OCI-LY7 (cell line): ENCODE measurements at regions not wholly inside any gene's neighbourhood (a gene's known extent, or its start where the extent isn't known, plus 50 kb on each side); places are given as distances from the start of the nearest gene placed in this dataset.
"Not testable (repeated sequence)": the region's sequence is repeated elsewhere in the genome, so short reads cannot be mapped to it uniquely, and the experiment has no call there.

Source experiments
- BruUV-seq: library from RNA; stranded (reverse); fragments of 400-500 nt; replicated peaks from 2 replicates; lab custom pipeline; 2021; lab: Mats Ljungman, UMichigan
- CTCF ChIA-PET: fragments of 300-600 bp; sonication (Branson Sonifier 250); formaldehyde crosslinking; loops from one replicate; lab custom pipeline; 2022; ENCODE audit warnings: antibody characterized with exemption; ENCODE audit not compliant: unreplicated experiment; lab: Charles Lee
- POLR2A ChIA-PET: fragments of 300-600 bp; sonication (Branson Sonifier 250); formaldehyde crosslinking; loops from one replicate; lab custom pipeline; 2022; ENCODE audit warnings: antibody characterized with exemption; lab: Charles Lee
- DNase-seq: peaks from one replicate; pipeline ENCODE4 v3.0.0-alpha.2; 2015; ENCODE audit warnings: low spot score
- H2AFZ ChIP-seq: fragments of 200-600 bp; sonication (generic), shearing (Covaris generic); 2 replicates; pipeline ENCODE4 v1.6.1; 2014; ENCODE audit warnings: mild to moderate bottlenecking, antibody characterized with exemption, low read length, moderate library complexity
- H3K27ac ChIP-seq: fragments of 200-600 bp; sonication (generic); 2 replicates; pipeline ENCODE4 v1.5.1; 2014; ENCODE audit warnings: mixed run types, low read depth, mild to moderate bottlenecking, moderate library complexity, low read length, inconsistent platforms; ENCODE audit not compliant: poor library complexity, severe bottlenecking
- H3K36me3 ChIP-seq: fragments of 200-600 bp; sonication (generic); 2 replicates; pipeline ENCODE4 v1.6.1; 2014; ENCODE audit warnings: mild to moderate bottlenecking, antibody characterized with exemption, low read length, moderate library complexity, mixed read lengths; ENCODE audit not compliant: insufficient read depth
- H3K4me1 ChIP-seq: fragments of 200-600 bp; sonication (generic); 2 replicates; pipeline ENCODE4 v1.5.1; 2014; ENCODE audit warnings: mild to moderate bottlenecking, low read length; ENCODE audit not compliant: insufficient read depth, poor library complexity, severe bottlenecking
- H3K4me2 ChIP-seq: fragments of 200-600 bp; sonication (generic); 2 replicates; pipeline ENCODE4 v1.6.1; 2014; ENCODE audit warnings: mild to moderate bottlenecking, low read length
- H3K4me3 ChIP-seq: fragments of 200-600 bp; sonication (generic); 2 replicates; pipeline ENCODE4 v1.5.1; 2014; ENCODE audit warnings: mild to moderate bottlenecking, low read depth, low read length; ENCODE audit not compliant: poor library complexity, severe bottlenecking
- H3K79me2 ChIP-seq: fragments of 200-600 bp; sonication (generic); 2 replicates; pipeline ENCODE4 v1.6.1; 2016; ENCODE audit warnings: low read depth, mild to moderate bottlenecking, low read length, moderate library complexity, mixed read lengths; ENCODE audit not compliant: insufficient read depth
- H3K9me2 ChIP-seq: fragments of 200-600 bp; sonication (generic); 2 replicates; pipeline ENCODE4 v1.6.1; 2016; ENCODE audit warnings: mild to moderate bottlenecking, low read length, mixed read lengths; ENCODE audit not compliant: insufficient read depth
- H3K9me3 ChIP-seq: fragments of 200-600 bp; sonication (generic); 2 replicates; pipeline ENCODE4 v1.6.1; 2014; ENCODE audit warnings: mild to moderate bottlenecking, mixed run types, low read length, mixed read lengths
- H4K20me1 ChIP-seq: fragments of 200-600 bp; sonication (generic); 2 replicates; pipeline ENCODE4 v1.6.1; 2014; ENCODE audit warnings: mild to moderate bottlenecking, antibody characterized with exemption, low read length, moderate library complexity, mixed read lengths; ENCODE audit not compliant: insufficient read depth
- CTCF ChIP-seq: fragments of 200-600 bp; sonication (generic); conservative IDR thresholded peaks from 2 replicates; pipeline ENCODE4 v1.5.1; 2014; ENCODE audit warnings: mild to moderate bottlenecking, antibody characterized with exemption, low read length, moderate library complexity, mixed read lengths
- EZH2phosphoT487 ChIP-seq: fragments of 200-600 bp; sonication (generic); IDR thresholded peaks from 2 replicates; pipeline ENCODE4 v1.6.1; 2018; ENCODE audit warnings: low read depth, borderline replicate concordance, mild to moderate bottlenecking, mixed run types, antibody characterized with exemption, low read length, moderate library complexity, mixed read lengths
- intact Hi-C: fragments of 100-400 bp; cut with micrococcal nuclease; formaldehyde crosslinking; loops from one replicate; pipeline ENCODE4 v1.10.0; 2022; ENCODE audit not compliant: unreplicated experiment

GRCh38 chr17:12231355-12231682 is 210.6 kb downstream of the MAP2K4 start:
- no peak overlapping the region for H2AFZ ChIP-seq
- POLR2A ChIA-PET, result interaction anchor here (0.7 kb wide), 1 partner anchor 410 kb away, joined by 3 read pairs; no protein-coding TSS in a partner anchor

GRCh38 chr17:12239021-12239420 is 218.3 kb downstream of the MAP2K4 start:
- intact Hi-C loops, H3K4me1 ChIP-seq, H4K20me1 ChIP-seq, H3K79me2 ChIP-seq, H3K27ac ChIP-seq, H3K4me3 ChIP-seq, H3K36me3 ChIP-seq, POLR2A ChIA-PET, H2AFZ ChIP-seq, BruUV-seq, H3K9me2 ChIP-seq, H3K4me2 ChIP-seq, DNase-seq, CTCF ChIA-PET, H3K9me3 ChIP-seq: not testable (repeated sequence)

More at GRCh38 chr17:12231355-12231682, 210.6 kb downstream of the MAP2K4 start:
- H3K9me3 ChIP-seq, result no peaks in the 10 kb centered on the region
- H3K4me1 ChIP-seq, result no peaks in the 10 kb centered on the region
- CTCF ChIA-PET, result no interaction called here
- H3K4me2 ChIP-seq, result no peak overlapping the region
- no peak overlapping the region for H3K27ac ChIP-seq
- intact Hi-C loops, result no loop called here
- H3K4me3 ChIP-seq, result no peak overlapping the region
- BruUV-seq, result no TSS peak
- TF ChIP-seq CTCF, result no peak
- TF ChIP-seq EZH2phosphoT487, result no peak
- DNase-seq, result no peak
- no peaks in the 10 kb centered on the region for H3K79me2 ChIP-seq
- H4K20me1 ChIP-seq, result no peaks in the 10 kb centered on the region
- no peaks in the 10 kb centered on the region for H3K36me3 ChIP-seq
- H3K9me2 ChIP-seq, result no peaks in the 10 kb centered on the region

- ChIA-PET POLR2A (no interaction called here), CTCF (no interaction called here)
- H3K9me2 ChIP-seq, result no peaks in the 10 kb centered on the region
- no peaks in the 10 kb centered on the region for H4K20me1 ChIP-seq
- no peaks in the 10 kb centered on the region for H3K79me2 ChIP-seq
- H3K36me3 ChIP-seq, result no peaks in the 10 kb centered on the region
- DNase-seq, result no peak
- no peak overlapping the region for H2AFZ ChIP-seq
- H3K9me3 ChIP-seq, result no peaks in the 10 kb centered on the region
- no peaks in the 10 kb centered on the region for H3K4me1 ChIP-seq
- intact Hi-C loops, result no loop called here
- no peak overlapping the region for H3K4me3 ChIP-seq
- TF ChIP-seq EZH2phosphoT487 (no peak), CTCF (no peak)
- H3K27ac ChIP-seq, result no peak overlapping the region
- H3K4me2 ChIP-seq, result no peak overlapping the region
- BruUV-seq, result no TSS peak
These were observed 221.8 kb downstream of the MAP2K4 start for GRCh38 chr17:12242345-12242954.
